ENCODE measurements at regions not wholly inside any gene's neighbourhood (a gene's known extent, or its start where the extent isn't known, plus 50 kb on each side); places are given as distances from the start of the nearest gene placed in this dataset.

GRCh38 chr6:113464536-113464935 lies 392.6 kb upstream of the MARCKS start:
- CTCF ChIA-PET = interaction anchor here (0.7 to 1.7 kb wide), 2 partner anchors 8 to 13 kb away, joined by 3 to 6 read pairs; no protein-coding TSS in a partner anchor
- H3K27ac ChIP-seq (ENCODE audit: low read depth in 2 of 2, low read length in 1 of 2) = peak overlapping the region in 1 of 2 experiments; percentile 58; a peak in 2 of 4 replicates

GRCh38 chr6:113464960-113465359 lies 392.2 kb upstream of the MARCKS start:
- DNase-seq = no peak
- peaks cover 9% of the 10 kb centered on the region for H3F3A ChIP-seq (replicated peaks; ENCODE audit: insufficient read depth)
- WGBS (ENCODE audit: low lambda C conversion rate) = 26% methylated on average over 3 of the region's 3 CpGs
- no peaks in the 10 kb centered on the region for H3K9me3 ChIP-seq
- no peaks in the 10 kb centered on the region for H3K36me3 ChIP-seq (replicated peaks in 1 of 2; ENCODE audit: control insufficient read depth in 1 of 2, insufficient read depth in 2 of 2, low read length in 1 of 2)
- H4K20me1 ChIP-seq (ENCODE audit: insufficient read depth) = no peaks in the 10 kb centered on the region
- no peaks in the 10 kb centered on the region for H3K27me3 ChIP-seq (ENCODE audit: insufficient read depth)
- no peak overlapping the region for H3K4me3 ChIP-seq (ENCODE audit: low read depth in 2 of 2, low read length in 1 of 2)
- ChIA-PET POLR2A (no interaction called here), CTCF (interaction anchor here (1.7 kb wide), 1 partner anchor 13 kb away, joined by 6 read pairs; no protein-coding TSS in a partner anchor)
- peak overlapping the region; percentile 35; the same call in 1 of the 2 replicates for H3K4me2 ChIP-seq
- no peaks in the 10 kb centered on the region for H3K79me2 ChIP-seq (ENCODE audit: insufficient read depth)
- H2AFZ ChIP-seq (ENCODE audit: low read depth) = peak overlapping the region; percentile 64
- H3K4me1 ChIP-seq (ENCODE audit: control insufficient read depth in 1 of 2, insufficient read depth in 2 of 2, low read depth in 1 of 2, low read length in 1 of 2) = peaks cover 0 to 10% of the 10 kb centered on the region in 2 experiments; a peak in 2 of 4 replicates
- no peaks in the 10 kb centered on the region for H3K9me2 ChIP-seq
- peak overlapping the region in 1 of 2 experiments; percentile 58; a peak in 2 of 4 replicates for H3K27ac ChIP-seq (ENCODE audit: low read depth in 2 of 2, low read length in 1 of 2)
- H3K9ac ChIP-seq = peak overlapping the region; percentile 2; the same call in 1 of the 2 replicates
- peak; percentile 84 for TF ChIP-seq USF1 (IDR thresholded peaks at IDR 0.05; ENCODE audit: borderline replicate concordance, low read depth)
- TF ChIP-seq CTCF (IDR thresholded peaks at IDR 0.05) = no peak
- peak; percentile 48; the same call in 1 of the 2 replicates for TF ChIP-seq TCF12 (IDR thresholded peaks at IDR 0.05)
- no peak for TF ChIP-seq YY1 (IDR thresholded peaks at IDR 0.05; ENCODE audit: low read depth)
- no peak for TF ChIP-seq GABPA (IDR thresholded peaks at IDR 0.05; ENCODE audit: low read depth)
- TF ChIP-seq RCOR1 (IDR thresholded peaks at IDR 0.05; ENCODE audit: low read length) = no peak
- TF ChIP-seq RXRA (IDR thresholded peaks at IDR 0.05; ENCODE audit: borderline replicate concordance, low read depth) = peak; percentile 86; the same call in 1 of the 2 replicates
- no peak for TF ChIP-seq USF2 (IDR thresholded peaks at IDR 0.05; ENCODE audit: borderline replicate concordance, low read depth, low read length)
- peak in 1 of 2 experiments; percentile 29; a peak in 1 of 4 replicates for TF ChIP-seq EP300 (IDR thresholded peaks at IDR 0.05; ENCODE audit: borderline replicate concordance in 1 of 2, low read depth in 1 of 2, low read length in 1 of 2)
- TF ChIP-seq TAF1 (IDR thresholded peaks at IDR 0.05; ENCODE audit: borderline replicate concordance, low read depth, low read length) = no peak

More at GRCh38 chr6:113464536-113464935, 392.6 kb upstream of the MARCKS start:
- Histone ChIP-seq H3K9me2 (no peaks in the 10 kb centered on the region), H3K36me3 (replicated peaks in 1 of 2; ENCODE audit: control insufficient read depth in 1 of 2, insufficient read depth in 2 of 2, low read length in 1 of 2) (no peaks in the 10 kb centered on the region), H3K79me2 (ENCODE audit: insufficient read depth) (no peaks in the 10 kb centered on the region), H3K4me1 (ENCODE audit: control insufficient read depth in 1 of 2, insufficient read depth in 2 of 2, low read depth in 1 of 2, low read length in 1 of 2) (peaks cover 0 to 10% of the 10 kb centered on the region in 2 experiments; a peak in 2 of 4 replicates), H3F3A (replicated peaks; ENCODE audit: insufficient read depth) (peaks cover 9% of the 10 kb centered on the region), H3K27me3 (ENCODE audit: insufficient read depth) (no peaks in the 10 kb centered on the region), H3K9me3 (no peaks in the 10 kb centered on the region), H3K4me3 (ENCODE audit: low read depth in 2 of 2, low read length in 1 of 2) (no peak overlapping the region), H2AFZ (ENCODE audit: low read depth) (peak overlapping the region; percentile 64), H3K9ac (peak overlapping the region; percentile 2; the same call in 1 of the 2 replicates), H3K4me2 (peak overlapping the region; percentile 35; the same call in 1 of the 2 replicates), H4K20me1 (ENCODE audit: insufficient read depth) (no peaks in the 10 kb centered on the region)
- WGBS (ENCODE audit: low lambda C conversion rate) = 76% methylated on average over 3 of the region's 3 CpGs
- POLR2A ChIA-PET = no interaction called here
- DNase-seq = no peak
- TF ChIP-seq TEAD4 (IDR thresholded peaks at IDR 0.05; ENCODE audit: borderline replicate concordance, insufficient read depth) (no peak), REST (IDR thresholded peaks at IDR 0.05; ENCODE audit: low read depth, low read length) (no peak), USF1 (IDR thresholded peaks at IDR 0.05; ENCODE audit: borderline replicate concordance, low read depth) (no peak), EZH2phosphoT487 (IDR thresholded peaks at IDR 0.05; ENCODE audit: borderline replicate concordance, low read depth) (no peak)

Data from SK-N-SH (cell line).